ENCODE measurements at regions not wholly inside any gene's neighbourhood (a gene's known extent, or its start where the extent isn't known, plus 50 kb on each side); places are given as distances from the start of the nearest gene placed in this dataset.

DNA sequence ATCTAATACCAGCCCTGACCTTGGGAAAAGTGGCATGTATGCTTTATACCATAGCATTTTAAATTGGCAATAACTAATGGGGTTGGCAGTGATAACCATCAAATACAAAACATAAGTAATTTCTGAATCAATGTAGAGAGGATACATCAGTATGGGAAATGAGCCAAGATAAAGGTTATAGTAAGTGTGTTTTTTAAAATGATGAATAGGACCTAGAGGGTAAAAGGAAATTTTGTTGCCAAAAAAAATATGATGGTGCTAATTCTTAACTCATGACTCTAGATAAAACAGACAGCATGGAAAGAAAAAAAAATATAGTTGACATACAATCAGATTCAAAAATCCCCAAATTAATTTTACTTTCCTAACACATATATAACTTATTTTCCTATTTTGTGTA, 75.4 kb upstream of the ROBO1 start:
- TF ChIP-seq, protein P1, sequence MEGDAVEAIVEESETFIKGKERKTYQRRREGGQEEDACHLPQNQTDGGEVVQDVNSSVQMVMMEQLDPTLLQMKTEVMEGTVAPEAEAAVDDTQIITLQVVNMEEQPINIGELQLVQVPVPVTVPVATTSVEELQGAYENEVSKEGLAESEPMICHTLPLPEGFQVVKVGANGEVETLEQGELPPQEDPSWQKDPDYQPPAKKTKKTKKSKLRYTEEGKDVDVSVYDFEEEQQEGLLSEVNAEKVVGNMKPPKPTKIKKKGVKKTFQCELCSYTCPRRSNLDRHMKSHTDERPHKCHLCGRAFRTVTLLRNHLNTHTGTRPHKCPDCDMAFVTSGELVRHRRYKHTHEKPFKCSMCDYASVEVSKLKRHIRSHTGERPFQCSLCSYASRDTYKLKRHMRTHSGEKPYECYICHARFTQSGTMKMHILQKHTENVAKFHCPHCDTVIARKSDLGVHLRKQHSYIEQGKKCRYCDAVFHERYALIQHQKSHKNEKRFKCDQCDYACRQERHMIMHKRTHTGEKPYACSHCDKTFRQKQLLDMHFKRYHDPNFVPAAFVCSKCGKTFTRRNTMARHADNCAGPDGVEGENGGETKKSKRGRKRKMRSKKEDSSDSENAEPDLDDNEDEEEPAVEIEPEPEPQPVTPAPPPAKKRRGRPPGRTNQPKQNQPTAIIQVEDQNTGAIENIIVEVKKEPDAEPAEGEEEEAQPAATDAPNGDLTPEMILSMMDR (conservative IDR thresholded peaks at IDR 0.05; ENCODE audit: low read length) = no peak
- no peak for TF ChIP-seq EZH2phosphoT487 (IDR thresholded peaks at IDR 0.05; ENCODE audit: borderline replicate concordance, low read depth, low read length)
